ENCODE measurements at regions not wholly inside any gene's neighbourhood (a gene's known extent, or its start where the extent isn't known, plus 50 kb on each side); places are given as distances from the start of the nearest gene placed in this dataset.
"Not testable (repeated sequence)": the region's sequence is repeated elsewhere in the genome, so short reads cannot be mapped to it uniquely, and the experiment has no call there.

- not testable (repeated sequence) for TF ChIP-seq FOS (IDR thresholded peaks at IDR 0.05; ENCODE audit: borderline replicate concordance, insufficient read depth, low read length); CTCF (IDR thresholded peaks at IDR 0.05; ENCODE audit: extremely low read depth in 1 of 2, insufficient read depth in 1 of 2, low read depth in 1 of 2, low read length in 2 of 2); JUN (IDR thresholded peaks at IDR 0.05; ENCODE audit: borderline replicate concordance, insufficient read depth, insufficient read length, low read depth); MAX (IDR thresholded peaks at IDR 0.05; ENCODE audit: insufficient read depth, insufficient read length); POLR2A (IDR thresholded peaks at IDR 0.05; ENCODE audit: low read depth, low read length)
Measured at GRCh38 chr9:38944881-38945449, 225.0 kb upstream of the FAM240B start.
